ENCODE measurements at regions not wholly inside any gene's neighbourhood (a gene's known extent, or its start where the extent isn't known, plus 50 kb on each side); places are given as distances from the start of the nearest gene placed in this dataset.

GRCh38 chr10:131676046-131676799 is 224.6 kb upstream of the PPP2R2D start:
- Histone ChIP-seq H3K4me3 (ENCODE audit: low read length) (no peak overlapping the region), H4K20me1 (ENCODE audit: insufficient read depth) (no peaks in the 10 kb centered on the region), H3K27me3 (ENCODE audit: insufficient read depth, low read depth, low read length) (no peaks in the 10 kb centered on the region), H3K4me2 (ENCODE audit: low read length) (no peak overlapping the region), H3K27ac (ENCODE audit: low read length) (no peak overlapping the region), H2AFZ (ENCODE audit: low read depth, low read length) (no peak overlapping the region), H3K79me2 (replicated peaks; ENCODE audit: insufficient read depth, low read length) (no peaks in the 10 kb centered on the region), H3K9ac (ENCODE audit: low read length) (no peak overlapping the region), H3K9me2 (ENCODE audit: insufficient read depth, low read length) (no peaks in the 10 kb centered on the region), H3K36me3 (ENCODE audit: insufficient read depth, low read length) (no peaks in the 10 kb centered on the region), H3F3A (ENCODE audit: insufficient read depth, low read length, poor library complexity, severe bottlenecking) (no peaks in the 10 kb centered on the region), H3K9me3 (ENCODE audit: low read length) (no peaks in the 10 kb centered on the region)
- no peak for TF ChIP-seq TAF1 (IDR thresholded peaks at IDR 0.05; ENCODE audit: low read depth)
- TF ChIP-seq EZH2 (IDR thresholded peaks at IDR 0.05; ENCODE audit: borderline replicate concordance, insufficient read depth, low read length, poor library complexity, severe bottlenecking): no peak
- no peak for TF ChIP-seq POLR2AphosphoS5 (IDR thresholded peaks at IDR 0.05)
- no peak for TF ChIP-seq SMC3 (conservative IDR thresholded peaks at IDR 0.05; ENCODE audit: poor library complexity)

GRCh38 chr10:131676800-131677421 is 223.9 kb upstream of the PPP2R2D start:
- Histone ChIP-seq H3K9me2 (ENCODE audit: insufficient read depth, low read length) (no peaks in the 10 kb centered on the region), H3K79me2 (replicated peaks; ENCODE audit: insufficient read depth, low read length) (no peaks in the 10 kb centered on the region), H3K36me3 (ENCODE audit: insufficient read depth, low read length) (no peaks in the 10 kb centered on the region), H2AFZ (ENCODE audit: low read depth, low read length) (no peak overlapping the region), H3K4me2 (ENCODE audit: low read length) (no peak overlapping the region), H4K20me1 (ENCODE audit: insufficient read depth) (no peaks in the 10 kb centered on the region), H3F3A (ENCODE audit: insufficient read depth, low read length, poor library complexity, severe bottlenecking) (no peaks in the 10 kb centered on the region), H3K4me3 (ENCODE audit: low read length) (no peak overlapping the region), H3K9me3 (ENCODE audit: low read length) (no peaks in the 10 kb centered on the region), H3K9ac (ENCODE audit: low read length) (no peak overlapping the region), H3K27ac (ENCODE audit: low read length) (no peak overlapping the region), H3K27me3 (ENCODE audit: insufficient read depth, low read depth, low read length) (no peaks in the 10 kb centered on the region)
- TF ChIP-seq REST (IDR thresholded peaks at IDR 0.05; ENCODE audit: borderline replicate concordance): no peak
- no peak for TF ChIP-seq EP300 (conservative IDR thresholded peaks at IDR 0.05; ENCODE audit: poor library complexity, severe bottlenecking)
- TF ChIP-seq POLR2AphosphoS5 (IDR thresholded peaks at IDR 0.05): no peak
- no peak for TF ChIP-seq EZH2 (IDR thresholded peaks at IDR 0.05; ENCODE audit: borderline replicate concordance, insufficient read depth, low read length, poor library complexity, severe bottlenecking)
- no peak for TF ChIP-seq TAF1 (IDR thresholded peaks at IDR 0.05; ENCODE audit: low read depth)
- TF ChIP-seq RAD21 (conservative IDR thresholded peaks at IDR 0.05): no peak
- TF ChIP-seq SMC3 (conservative IDR thresholded peaks at IDR 0.05; ENCODE audit: poor library complexity): no peak
- no peak for TF ChIP-seq MXI1 (conservative IDR thresholded peaks at IDR 0.05; ENCODE audit: poor library complexity, severe bottlenecking)
- no peak for TF ChIP-seq CTCF (IDR thresholded peaks at IDR 0.05; ENCODE audit: poor library complexity, severe bottlenecking)
